Endodermal cell (in vitro differentiated cells): ENCODE measurements at regions not wholly inside any gene's neighbourhood (a gene's known extent, or its start where the extent isn't known, plus 50 kb on each side); places are given as distances from the start of the nearest gene placed in this dataset.

Experiments
- DNase-seq: peaks from one replicate; pipeline ENCODE4 v3.0.0-alpha.2; 2017
- H3K27ac ChIP-seq: 2 replicates; pipeline ENCODE4 v1.5.1; 2013; ENCODE audit warnings: mild to moderate bottlenecking, low read depth, low read length, moderate library complexity
- H3K27me3 ChIP-seq: 2 replicates; pipeline ENCODE4 v1.6.1; 2013; ENCODE audit warnings: mild to moderate bottlenecking, low read length, moderate library complexity; ENCODE audit not compliant: insufficient read depth, control insufficient read depth, poor library complexity, severe bottlenecking
- H3K36me3 ChIP-seq: 2 replicates; pipeline ENCODE4 v1.7.0; 2013; ENCODE audit warnings: mild to moderate bottlenecking, low read length, moderate library complexity; ENCODE audit not compliant: control insufficient read depth, insufficient read depth
- H3K4me1 ChIP-seq: one replicate; pipeline ENCODE4 v1.7.0; 2013; ENCODE audit warnings: low read length; ENCODE audit not compliant: control insufficient read depth, insufficient read depth
- H3K4me3 ChIP-seq: 2 replicates; pipeline ENCODE4 v1.5.1; 2013; ENCODE audit warnings: mild to moderate bottlenecking, low read length, moderate library complexity
- H3K9ac ChIP-seq: 2 replicates; pipeline ENCODE4 v1.6.1; 2013; ENCODE audit warnings: mild to moderate bottlenecking, low read length, moderate library complexity; ENCODE audit not compliant: poor library complexity, severe bottlenecking; ENCODE audit errors: extremely low read depth
- H3K9me3 ChIP-seq: 2 replicates; pipeline ENCODE4 v1.6.1; 2013; ENCODE audit warnings: mild to moderate bottlenecking, low read length, moderate library complexity; ENCODE audit not compliant: control insufficient read depth
- H3K27ac Mint-ChIP-seq: 2 replicates; pipeline ENCODE4 v1.8.0; 2020; ENCODE audit warnings: mixed read lengths
- H3K27me3 Mint-ChIP-seq: 2 replicates; pipeline ENCODE4 v1.8.0; 2021; ENCODE audit warnings: mild to moderate bottlenecking, mixed read lengths; ENCODE audit not compliant: insufficient read depth
- H3K36me3 Mint-ChIP-seq: 2 replicates; pipeline ENCODE4 v1.8.0; 2020; ENCODE audit warnings: low read depth, mixed read lengths
- H3K4me1 Mint-ChIP-seq: 2 replicates; pipeline ENCODE4 v1.8.0; 2020; ENCODE audit warnings: mixed read lengths
- H3K4me3 Mint-ChIP-seq: 2 replicates; pipeline ENCODE4 v1.8.0; 2020; ENCODE audit warnings: mild to moderate bottlenecking, moderate library complexity, mixed read lengths
- H3K9me3 Mint-ChIP-seq: 2 replicates; pipeline ENCODE4 v1.8.0; 2020; ENCODE audit warnings: mild to moderate bottlenecking, mixed read lengths
- CTCF ChIP-seq: fragments of 200-600 bp; sonication (generic); conservative IDR thresholded peaks from 2 replicates; pipeline ENCODE4 v1.5.0; 2021; ENCODE audit warnings: antibody characterized with exemption, mild to moderate bottlenecking
- WGBS, 2 experiments: methylation state at CpG; one replicate each; pipeline versions ENCODE4 v1.1.5 to v1.1.7; 2013; ENCODE audit warnings: missing lambda C conversion rate in 2 of 2, mixed read lengths in 1 of 2; ENCODE audit not compliant: insufficient coverage in 1 of 2, insufficient read length in 1 of 2; 5-methylcytosine and 5-hydroxymethylcytosine counted together

GRCh38 chr5:120151181-120151580, 312.9 kb upstream of the PRR16 start:
- 88% methylated on average over 1 of the region's 1 CpG; no CpG with 5 or more reads in 1 of the 2 experiments for WGBS, 2 experiments
- DNase-seq, result no peak
- Mint-ChIP-seq H3K27ac (no peak overlapping the region), H3K4me1 (no peaks in the 10 kb centered on the region), H3K9me3 (peaks cover 20% of the 10 kb centered on the region), H3K36me3 (no peaks in the 10 kb centered on the region), H3K27me3 (no peaks in the 10 kb centered on the region), H3K4me3 (no peak overlapping the region)
- no peak overlapping the region for H3K27ac ChIP-seq
- no peaks in the 10 kb centered on the region for H3K36me3 ChIP-seq
- H3K27me3 ChIP-seq, result no peaks in the 10 kb centered on the region
- no peak overlapping the region for H3K9ac ChIP-seq
- no peaks in the 10 kb centered on the region for H3K4me1 ChIP-seq
- peak; percentile 29 for TF ChIP-seq CTCF
- no peak overlapping the region for H3K4me3 ChIP-seq
- H3K9me3 ChIP-seq, result peaks cover 3% of the 10 kb centered on the region

DNA sequence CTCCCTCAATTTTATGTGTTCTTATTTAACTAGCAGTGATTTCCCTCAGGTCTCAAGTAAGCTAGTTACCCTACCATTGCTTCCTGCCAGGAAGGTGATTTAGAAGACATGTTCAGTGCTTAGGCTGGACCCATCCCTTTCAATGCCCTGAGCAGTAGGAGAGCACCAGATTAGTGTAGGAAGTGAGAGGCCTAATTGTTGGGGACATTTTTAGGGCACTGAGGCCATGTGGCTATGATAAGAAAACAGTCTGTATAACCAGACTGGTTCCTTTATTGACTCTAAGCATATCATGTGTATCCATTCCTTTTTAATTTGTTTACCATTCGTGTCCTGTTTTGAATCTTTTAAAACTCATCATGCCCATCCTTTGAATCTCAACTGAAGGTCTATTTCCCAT, 312.3 kb upstream of the PRR16 start:
- no peaks in the 10 kb centered on the region for H3K27me3 ChIP-seq
- no peaks in the 10 kb centered on the region for H3K9me3 ChIP-seq
- Mint-ChIP-seq H3K4me1 (no peaks in the 10 kb centered on the region), H3K27me3 (no peaks in the 10 kb centered on the region), H3K9me3 (peaks cover 13% of the 10 kb centered on the region), H3K36me3 (no peaks in the 10 kb centered on the region), H3K4me3 (no peak overlapping the region), H3K27ac (no peak overlapping the region)
- no peak overlapping the region for H3K9ac ChIP-seq
- 95 to 100% methylated on average over 1 of the region's 1 CpG for WGBS, 2 experiments
- H3K4me3 ChIP-seq, result no peak overlapping the region
- no peak overlapping the region for H3K27ac ChIP-seq
- H3K4me1 ChIP-seq, result no peaks in the 10 kb centered on the region
- H3K36me3 ChIP-seq, result no peaks in the 10 kb centered on the region
- no peak for TF ChIP-seq CTCF
- DNase-seq, result no peak

DNA sequence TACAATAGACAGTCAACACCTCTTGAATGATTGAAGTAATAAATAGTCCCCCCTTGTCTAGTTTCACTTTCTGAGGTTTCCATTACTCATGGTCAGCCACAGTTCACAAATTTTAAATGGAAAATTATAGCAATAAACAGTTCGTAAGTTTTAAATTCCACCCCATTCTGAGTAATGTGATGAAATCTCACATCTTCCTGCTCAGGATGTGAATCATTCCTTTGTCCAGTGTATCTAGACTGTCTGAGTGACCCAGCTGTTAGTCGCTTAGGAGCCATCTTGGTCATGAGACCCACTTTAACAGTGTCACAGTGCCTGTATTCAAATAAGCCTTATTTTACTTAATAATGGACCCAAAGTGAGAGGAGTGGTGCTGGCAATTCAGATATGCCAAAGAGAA, 311.6 kb upstream of the PRR16 start:
- Mint-ChIP-seq H3K27ac (no peak overlapping the region), H3K27me3 (no peaks in the 10 kb centered on the region), H3K9me3 (peaks cover 7% of the 10 kb centered on the region), H3K4me3 (no peak overlapping the region), H3K36me3 (no peaks in the 10 kb centered on the region), H3K4me1 (no peaks in the 10 kb centered on the region)
- 92 to 100% methylated on average over 2 of the region's 2 CpGs for WGBS, 2 experiments
- Histone ChIP-seq H3K4me3 (no peak overlapping the region), H3K9me3 (no peaks in the 10 kb centered on the region), H3K27me3 (no peaks in the 10 kb centered on the region), H3K4me1 (no peaks in the 10 kb centered on the region), H3K36me3 (no peaks in the 10 kb centered on the region), H3K27ac (no peak overlapping the region), H3K9ac (no peak overlapping the region)
- TF ChIP-seq CTCF, result no peak
- DNase-seq, result no peak
